Ishikawa (cell line): ENCODE measurements at regions not wholly inside any gene's neighbourhood (a gene's known extent, or its start where the extent isn't known, plus 50 kb on each side); places are given as distances from the start of the nearest gene placed in this dataset.

Experiments used
- CEBPB ChIP-seq: IDR thresholded peaks from 2 replicates; pipeline ENCODE4 v1.6.1; 2012
- CREB1 ChIP-seq: IDR thresholded peaks from 2 replicates; pipeline ENCODE4 v1.6.1; 2012; ENCODE audit warnings: low read depth
- EGR1 ChIP-seq: IDR thresholded peaks from 2 replicates; pipeline ENCODE4 v1.6.1; 2012
- EP300 ChIP-seq: IDR thresholded peaks from 2 replicates; pipeline ENCODE4 v1.6.1; 2012; ENCODE audit warnings: borderline replicate concordance
- FOXM1 ChIP-seq: IDR thresholded peaks from 2 replicates; pipeline ENCODE4 v1.6.1; 2012; ENCODE audit warnings: low read depth, borderline replicate concordance
- MAX ChIP-seq: IDR thresholded peaks from 2 replicates; pipeline ENCODE4 v1.6.1; 2012
- NFIC ChIP-seq: IDR thresholded peaks from 2 replicates; pipeline ENCODE4 v1.6.1; 2012
- RAD21 ChIP-seq: IDR thresholded peaks from 2 replicates; pipeline ENCODE4 v1.6.1; 2012; ENCODE audit warnings: low read depth
- REST ChIP-seq: IDR thresholded peaks from 2 replicates; pipeline ENCODE4 v1.6.1; 2012; ENCODE audit warnings: low read depth, mild to moderate bottlenecking
- TAF1 ChIP-seq: IDR thresholded peaks from 2 replicates; pipeline ENCODE4 v1.6.1; 2012; ENCODE audit warnings: low read depth, mild to moderate bottlenecking
- TCF12 ChIP-seq: IDR thresholded peaks from 2 replicates; pipeline ENCODE4 v1.6.1; 2012; ENCODE audit warnings: low read depth
- TEAD4 ChIP-seq: IDR thresholded peaks from 2 replicates; pipeline ENCODE4 v1.6.1; 2012
- USF1 ChIP-seq: IDR thresholded peaks from 2 replicates; pipeline ENCODE4 v1.6.1; 2012
- YY1 ChIP-seq: IDR thresholded peaks from 2 replicates; pipeline ENCODE4 v1.6.1; 2012; ENCODE audit warnings: low read depth
- ZBTB7A ChIP-seq: IDR thresholded peaks from 2 replicates; pipeline ENCODE4 v1.6.1; 2012; ENCODE audit warnings: low read depth

GRCh38 chr4:62872856-62873255 lies 1536.4 kb downstream of the TECRL start:
- TF ChIP-seq CREB1 = no peak
- no peak for TF ChIP-seq USF1
- no peak for TF ChIP-seq TAF1
- no peak for TF ChIP-seq YY1
- no peak for TF ChIP-seq REST
- TF ChIP-seq TEAD4 = no peak
- TF ChIP-seq RAD21 = no peak
- TF ChIP-seq EP300 = no peak
- TF ChIP-seq EGR1 = no peak
- no peak for TF ChIP-seq ZBTB7A
- no peak for TF ChIP-seq MAX
- TF ChIP-seq FOXM1 = no peak
- no peak for TF ChIP-seq NFIC
- TF ChIP-seq CEBPB = no peak
- no peak for TF ChIP-seq TCF12

- TF ChIP-seq CEBPB (no peak), REST (no peak), FOXM1 (no peak), EGR1 (no peak), TCF12 (no peak), TAF1 (no peak)
These were observed 1538.2 kb downstream of the TECRL start for GRCh38 chr4:62871078-62871477.

GRCh38 chr4:62870451-62870850 lies 1538.8 kb downstream of the TECRL start:
- TF ChIP-seq YY1 = no peak
- TF ChIP-seq MAX = no peak
- no peak for TF ChIP-seq EP300
- no peak for TF ChIP-seq NFIC
- TF ChIP-seq USF1 = no peak
- no peak for TF ChIP-seq REST
- TF ChIP-seq TEAD4 = no peak
- TF ChIP-seq RAD21 = no peak
- TF ChIP-seq EGR1 = no peak
- no peak for TF ChIP-seq ZBTB7A
- no peak for TF ChIP-seq TCF12

GRCh38 chr4:62865261-62865660 lies 1544.0 kb downstream of the TECRL start:
- TF ChIP-seq TAF1 (no peak), EGR1 (no peak), ZBTB7A (no peak), CEBPB (no peak), FOXM1 (no peak), CREB1 (no peak), TCF12 (no peak), MAX (no peak), YY1 (no peak), USF1 (no peak), REST (no peak), TEAD4 (no peak), RAD21 (no peak), EP300 (no peak), NFIC (no peak)
